ENCODE measurements at regions not wholly inside any gene's neighbourhood (a gene's known extent, or its start where the extent isn't known, plus 50 kb on each side); places are given as distances from the start of the nearest gene placed in this dataset.

- no peak for DNase-seq (ENCODE audit: low spot score)
Measured at GRCh38 chr22:34997633-34998299, 68.2 kb upstream of the ISX start.

- DNase-seq (ENCODE audit: low spot score): no peak
Measured at GRCh38 chr22:34998921-34999320, 67.0 kb upstream of the ISX start.

- DNase-seq (ENCODE audit: low spot score): no peak
Measured at GRCh38 chr22:35008213-35008612, 57.7 kb upstream of the ISX start.

GRCh38 chr22:35010543-35010942 is 55.4 kb upstream of the ISX start:
- DNase-seq (ENCODE audit: low spot score): no peak

- DNase-seq (ENCODE audit: low spot score): no peak
Measured at GRCh38 chr22:35014812-35015211, 51.1 kb upstream of the ISX start.
